ENCODE measurements at regions not wholly inside any gene's neighbourhood (a gene's known extent, or its start where the extent isn't known, plus 50 kb on each side); places are given as distances from the start of the nearest gene placed in this dataset.
"Not testable (repeated sequence)": the region's sequence is repeated elsewhere in the genome, so short reads cannot be mapped to it uniquely, and the experiment has no call there.

GRCh38 chr5:28734396-28734795 is 1696.0 kb upstream of the CDH9 start:
- DNase-seq (ENCODE audit: extremely low read depth in 1 of 11, low read depth in 9 of 11, low spot score in 4 of 11) = no peak

GRCh38 chr5:28729067-28729466 is 1690.7 kb upstream of the CDH9 start:
- DNase-seq (ENCODE audit: extremely low read depth in 1 of 11, low read depth in 9 of 11, low spot score in 4 of 11) = no peak

- DNase-seq (ENCODE audit: extremely low read depth in 1 of 11, low read depth in 9 of 11, low spot score in 4 of 11) = no peak
Measured at GRCh38 chr5:28726815-28727214, 1688.4 kb upstream of the CDH9 start.

GRCh38 chr5:28725001-28725400 is 1686.6 kb upstream of the CDH9 start:
- DNase-seq (ENCODE audit: extremely low read depth in 1 of 11, low read depth in 9 of 11, low spot score in 4 of 11) = no peak

GRCh38 chr5:28714907-28715698 is 1676.7 kb upstream of the CDH9 start:
- DNase-seq (ENCODE audit: extremely low read depth in 1 of 11, low read depth in 9 of 11, low spot score in 4 of 11) = no peak

GRCh38 chr5:28710360-28710759 is 1672.0 kb upstream of the CDH9 start:
- no peak for DNase-seq (ENCODE audit: extremely low read depth in 1 of 11, low read depth in 9 of 11, low spot score in 4 of 11)

GRCh38 chr5:28708472-28708871 is 1670.1 kb upstream of the CDH9 start:
- no peak for DNase-seq (ENCODE audit: extremely low read depth in 1 of 11, low read depth in 9 of 11, low spot score in 4 of 11)

GRCh38 chr5:28707706-28708105 is 1669.3 kb upstream of the CDH9 start:
- no peak for DNase-seq (ENCODE audit: extremely low read depth in 1 of 11, low read depth in 9 of 11, low spot score in 4 of 11)

- DNase-seq (ENCODE audit: extremely low read depth in 1 of 11, low read depth in 9 of 11, low spot score in 4 of 11) = no peak
Measured at GRCh38 chr5:28703651-28704260, 1665.4 kb upstream of the CDH9 start.

- DNase-seq (ENCODE audit: extremely low read depth in 1 of 11, low read depth in 9 of 11, low spot score in 4 of 11) = no peak
Measured at GRCh38 chr5:28691526-28691925, 1653.1 kb upstream of the CDH9 start.

GRCh38 chr5:28685794-28686193 is 1647.4 kb upstream of the CDH9 start:
- DNase-seq (ENCODE audit: extremely low read depth in 1 of 11, low read depth in 9 of 11, low spot score in 4 of 11) = no peak

- DNase-seq (ENCODE audit: extremely low read depth in 1 of 11, low read depth in 9 of 11, low spot score in 4 of 11) = no peak
Measured at GRCh38 chr5:28678899-28679298, 1640.5 kb upstream of the CDH9 start.

GRCh38 chr5:28666110-28666509 is 1627.7 kb upstream of the CDH9 start:
- DNase-seq (ENCODE audit: extremely low read depth in 1 of 11, low read depth in 9 of 11, low spot score in 4 of 11) = no peak

GRCh38 chr5:28648108-28648507 is 1609.7 kb upstream of the CDH9 start:
- no peak for DNase-seq (ENCODE audit: extremely low read depth in 1 of 11, low read depth in 9 of 11, low spot score in 4 of 11)

- DNase-seq (ENCODE audit: extremely low read depth in 1 of 11, low read depth in 9 of 11, low spot score in 4 of 11) = no peak
Measured at GRCh38 chr5:28632607-28633006, 1594.2 kb upstream of the CDH9 start.

- DNase-seq (ENCODE audit: extremely low read depth in 1 of 11, low read depth in 9 of 11, low spot score in 4 of 11) = no peak
Measured at GRCh38 chr5:28603869-28604268, 1565.5 kb upstream of the CDH9 start.

- DNase-seq (ENCODE audit: extremely low read depth in 1 of 11, low read depth in 9 of 11, low spot score in 4 of 11) = no peak
Measured at GRCh38 chr5:28602429-28602828, 1564.0 kb upstream of the CDH9 start.

GRCh38 chr5:28596707-28597106 is 1558.3 kb upstream of the CDH9 start:
- not testable (repeated sequence) for DNase-seq (ENCODE audit: extremely low read depth in 1 of 11, low read depth in 9 of 11, low spot score in 4 of 11)

GRCh38 chr5:28580616-28581015 is 1542.2 kb upstream of the CDH9 start:
- no peak for DNase-seq (ENCODE audit: extremely low read depth in 1 of 11, low read depth in 9 of 11, low spot score in 4 of 11)

- no peak for DNase-seq (ENCODE audit: extremely low read depth in 1 of 11, low read depth in 9 of 11, low spot score in 4 of 11)
Measured at GRCh38 chr5:28576022-28576421, 1537.6 kb upstream of the CDH9 start.

- DNase-seq (ENCODE audit: extremely low read depth in 1 of 11, low read depth in 9 of 11, low spot score in 4 of 11) = no peak
Measured at GRCh38 chr5:28575368-28575767, 1537.0 kb upstream of the CDH9 start.
